WTC11 (cell line): ENCODE measurements at regions not wholly inside any gene's neighbourhood (a gene's known extent, or its start where the extent isn't known, plus 50 kb on each side); places are given as distances from the start of the nearest gene placed in this dataset.

Experiments used
- CREB1 ChIP-seq: sonication (generic); formaldehyde crosslinking; IDR thresholded peaks from 2 replicates; pipeline ENCODE4 v1.8.0; 2023; ENCODE audit warnings: mild to moderate bottlenecking, missing genetic modification reagents
- CTCF ChIP-seq: fragments of 200-600 bp; IDR thresholded peaks from 2 replicates; pipeline ENCODE4 v1.8.0; 2022; ENCODE audit warnings: antibody characterized with exemption
- MAX ChIP-seq: sonication (generic); formaldehyde crosslinking; IDR thresholded peaks from 2 replicates; pipeline ENCODE4 v1.8.0; 2022; ENCODE audit warnings: mild to moderate bottlenecking, missing genetic modification reagents
- SMAD3 ChIP-seq: sonication (generic); formaldehyde crosslinking; IDR thresholded peaks from 2 replicates; pipeline ENCODE4 v1.8.0; 2022; ENCODE audit warnings: missing genetic modification reagents, mild to moderate bottlenecking, borderline replicate concordance
- SP1 ChIP-seq: sonication (generic); formaldehyde crosslinking; conservative IDR thresholded peaks from 2 replicates; pipeline ENCODE4 v1.8.1; 2022; ENCODE audit warnings: missing genetic modification reagents
- ZBTB21 ChIP-seq: sonication (generic); formaldehyde crosslinking; IDR thresholded peaks from 2 replicates; pipeline ENCODE4 v1.8.1; 2023; ENCODE audit warnings: mild to moderate bottlenecking, missing genetic modification reagents, borderline replicate concordance
- ZNF263 ChIP-seq: sonication (generic); formaldehyde crosslinking; IDR thresholded peaks from 2 replicates; pipeline ENCODE4 v1.8.1; 2022; ENCODE audit warnings: low read depth, mild to moderate bottlenecking, moderate library complexity, missing genetic modification reagents
- TF ChIP-seq, protein P1 (sequence below): fragments of 250-450 bp; sonication (Bioruptor Pico); IDR thresholded peaks from 2 replicates; pipeline ENCODE4 v2.1.2; 2022; ENCODE audit warnings: mild to moderate bottlenecking, moderate library complexity
- TF ChIP-seq, protein P2 (sequence below): sonication (generic); formaldehyde crosslinking; IDR thresholded peaks from 2 replicates; pipeline ENCODE4 v1.8.1; 2023; ENCODE audit warnings: mild to moderate bottlenecking, missing genetic modification reagents

GRCh38 chr2:238578256-238578655, 151.5 kb downstream of the ASB1 start:
- TF ChIP-seq SMAD3 (CRISPR knock-in tag) (no peak), CREB1 (CRISPR knock-in tag) (no peak), ZBTB21 (CRISPR knock-in tag) (no peak), SP1 (no peak), MAX (no peak), ZNF263 (CRISPR knock-in tag) (no peak), CTCF (no peak)
- TF ChIP-seq, protein P1, sequence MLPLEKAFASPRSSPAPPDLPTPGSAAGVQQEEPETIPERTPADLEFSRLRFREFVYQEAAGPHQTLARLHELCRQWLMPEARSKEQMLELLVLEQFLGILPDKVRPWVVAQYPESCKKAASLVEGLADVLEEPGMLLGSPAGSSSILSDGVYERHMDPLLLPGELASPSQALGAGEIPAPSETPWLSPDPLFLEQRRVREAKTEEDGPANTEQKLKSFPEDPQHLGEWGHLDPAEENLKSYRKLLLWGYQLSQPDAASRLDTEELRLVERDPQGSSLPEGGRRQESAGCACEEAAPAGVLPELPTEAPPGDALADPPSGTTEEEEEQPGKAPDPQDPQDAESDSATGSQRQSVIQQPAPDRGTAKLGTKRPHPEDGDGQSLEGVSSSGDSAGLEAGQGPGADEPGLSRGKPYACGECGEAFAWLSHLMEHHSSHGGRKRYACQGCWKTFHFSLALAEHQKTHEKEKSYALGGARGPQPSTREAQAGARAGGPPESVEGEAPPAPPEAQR (CRISPR knock-in tag): no peak
- TF ChIP-seq, protein P2, sequence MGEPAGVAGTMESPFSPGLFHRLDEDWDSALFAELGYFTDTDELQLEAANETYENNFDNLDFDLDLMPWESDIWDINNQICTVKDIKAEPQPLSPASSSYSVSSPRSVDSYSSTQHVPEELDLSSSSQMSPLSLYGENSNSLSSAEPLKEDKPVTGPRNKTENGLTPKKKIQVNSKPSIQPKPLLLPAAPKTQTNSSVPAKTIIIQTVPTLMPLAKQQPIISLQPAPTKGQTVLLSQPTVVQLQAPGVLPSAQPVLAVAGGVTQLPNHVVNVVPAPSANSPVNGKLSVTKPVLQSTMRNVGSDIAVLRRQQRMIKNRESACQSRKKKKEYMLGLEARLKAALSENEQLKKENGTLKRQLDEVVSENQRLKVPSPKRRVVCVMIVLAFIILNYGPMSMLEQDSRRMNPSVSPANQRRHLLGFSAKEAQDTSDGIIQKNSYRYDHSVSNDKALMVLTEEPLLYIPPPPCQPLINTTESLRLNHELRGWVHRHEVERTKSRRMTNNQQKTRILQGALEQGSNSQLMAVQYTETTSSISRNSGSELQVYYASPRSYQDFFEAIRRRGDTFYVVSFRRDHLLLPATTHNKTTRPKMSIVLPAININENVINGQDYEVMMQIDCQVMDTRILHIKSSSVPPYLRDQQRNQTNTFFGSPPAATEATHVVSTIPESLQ: no peak
